Stimulated activated CD8-positive, alpha-beta memory T cell treated with anti-CD3 and anti-CD28 coated beads, Interleukin-2, amount 100 ng/mL, for 1 hour (primary cell): ENCODE measurements at regions not wholly inside any gene's neighbourhood (a gene's known extent, or its start where the extent isn't known, plus 50 kb on each side); places are given as distances from the start of the nearest gene placed in this dataset.

ENCODE experiments used
- DNase-seq, 2 donors: peaks; one replicate each; pipeline ENCODE4 v3.0.0-alpha.2; 2020; ENCODE audit warnings: low read depth in 2 of 2

GRCh38 chr1:56442290-56442877, 137.0 kb downstream of the PLPP3 start:
- DNase-seq = no peak

- no peak for DNase-seq
Observed at GRCh38 chr1:56441601-56442000, 137.8 kb downstream of the PLPP3 start.

- no peak for DNase-seq
Observed at GRCh38 chr1:56439610-56440264, 139.6 kb downstream of the PLPP3 start.

GRCh38 chr1:56438901-56439551, 140.3 kb downstream of the PLPP3 start:
- no peak for DNase-seq

- no peak for DNase-seq
Observed at GRCh38 chr1:56437959-56438358, 141.4 kb downstream of the PLPP3 start.

GRCh38 chr1:56436912-56437417, 142.4 kb downstream of the PLPP3 start:
- DNase-seq = no peak

GRCh38 chr1:56436296-56436695, 143.1 kb downstream of the PLPP3 start:
- DNase-seq = no peak

GRCh38 chr1:56435434-56436262, 143.7 kb downstream of the PLPP3 start:
- no peak for DNase-seq

- no peak for DNase-seq
Observed at GRCh38 chr1:56434740-56435139, 144.6 kb downstream of the PLPP3 start.

GRCh38 chr1:56434025-56434424, 145.3 kb downstream of the PLPP3 start:
- DNase-seq = no peak

- no peak for DNase-seq
Observed at GRCh38 chr1:56433056-56433577, 146.2 kb downstream of the PLPP3 start.

- DNase-seq = no peak
Observed at GRCh38 chr1:56432166-56432971, 147.0 kb downstream of the PLPP3 start.

GRCh38 chr1:56430141-56430839, 149.1 kb downstream of the PLPP3 start:
- DNase-seq = no peak

GRCh38 chr1:56429288-56429687, 150.1 kb downstream of the PLPP3 start:
- no peak for DNase-seq

- no peak for DNase-seq
Observed at GRCh38 chr1:56426587-56427381, 152.6 kb downstream of the PLPP3 start.

GRCh38 chr1:56425494-56426037, 153.8 kb downstream of the PLPP3 start:
- DNase-seq = no peak

- no peak for DNase-seq
Observed at GRCh38 chr1:56424744-56425493, 154.4 kb downstream of the PLPP3 start.

GRCh38 chr1:56423716-56424115, 155.6 kb downstream of the PLPP3 start:
- DNase-seq = no peak
